Lower lobe of right lung (tissue), 2 donors: ENCODE measurements at regions not wholly inside any gene's neighbourhood (a gene's known extent, or its start where the extent isn't known, plus 50 kb on each side); places are given as distances from the start of the nearest gene placed in this dataset.

ENCODE experiments used
- ATAC-seq, 2 donors: fragments of 200-7000 bp; cut with Tn5 transposase; one replicate each; pipeline ENCODE4 v1.9.1; 2020 to 2022; ENCODE audit warnings: mild to moderate bottlenecking in 2 of 2, moderate library complexity in 2 of 2
- DNase-seq: peaks from one replicate; pipeline ENCODE4 v3.0.0-alpha.2; 2020
- H3K27ac ChIP-seq: fragments of 200-600 bp; one replicate; pipeline ENCODE4 v1.8.0; 2022
- H3K27me3 ChIP-seq: fragments of 200-600 bp; one replicate; pipeline ENCODE4 v1.8.0; 2022; ENCODE audit warnings: low read depth
- H3K36me3 ChIP-seq: fragments of 200-600 bp; one replicate; pipeline ENCODE4 v1.8.0; 2022; ENCODE audit warnings: mild to moderate bottlenecking
- H3K4me1 ChIP-seq: fragments of 200-600 bp; one replicate; pipeline ENCODE4 v1.8.0; 2022
- H3K4me3 ChIP-seq: fragments of 200-600 bp; one replicate; pipeline ENCODE4 v1.8.0; 2022; ENCODE audit warnings: mild to moderate bottlenecking
- H3K9me3 ChIP-seq: fragments of 200-600 bp; one replicate; pipeline ENCODE4 v1.8.0; 2022
- CTCF ChIP-seq: fragments of 200-600 bp; IDR thresholded peaks from one replicate; pipeline ENCODE4 v1.8.0; 2022; ENCODE audit warnings: antibody characterized with exemption, mild to moderate bottlenecking
- intact Hi-C: fragments of 100-400 bp; cut with DNase I; formaldehyde crosslinking; loops from one replicate; pipeline ENCODE4 v1.11.0; 2022
- donor health status: DM: no; HTN: yes; CAD: no; lungs with severe emphysema.

- intact Hi-C loops = no loop called here
- Histone ChIP-seq H3K9me3 (no peaks in the 10 kb centered on the region), H3K27me3 (no peaks in the 10 kb centered on the region), H3K36me3 (no peaks in the 10 kb centered on the region), H3K4me3 (no peak overlapping the region), H3K27ac (no peak overlapping the region), H3K4me1 (no peaks in the 10 kb centered on the region)
- no peak for TF ChIP-seq CTCF
- DNase-seq = no peak
- no peak for ATAC-seq
Observed at GRCh38 chr16:74202009-74202408, 94.6 kb upstream of the PSMD7 start.

GRCh38 chr16:74201576-74201975 is 95.0 kb upstream of the PSMD7 start:
- Histone ChIP-seq H3K27me3 (no peaks in the 10 kb centered on the region), H3K9me3 (no peaks in the 10 kb centered on the region), H3K27ac (no peak overlapping the region), H3K4me1 (no peaks in the 10 kb centered on the region), H3K36me3 (no peaks in the 10 kb centered on the region), H3K4me3 (no peak overlapping the region)
- TF ChIP-seq CTCF = no peak
- DNase-seq = no peak
- intact Hi-C loops = no loop called here
- ATAC-seq = no peak

GRCh38 chr16:74200921-74201320 is 95.7 kb upstream of the PSMD7 start:
- no peak overlapping the region for H3K27ac ChIP-seq
- no peak overlapping the region for H3K4me3 ChIP-seq
- no peaks in the 10 kb centered on the region for H3K36me3 ChIP-seq
- intact Hi-C loops = no loop called here
- H3K9me3 ChIP-seq = no peaks in the 10 kb centered on the region
- H3K27me3 ChIP-seq = no peaks in the 10 kb centered on the region
- H3K4me1 ChIP-seq = no peaks in the 10 kb centered on the region
- DNase-seq (no peak), ATAC-seq (no peak)
- no peak for TF ChIP-seq CTCF

- Histone ChIP-seq H3K9me3 (no peaks in the 10 kb centered on the region), H3K4me3 (no peak overlapping the region), H3K4me1 (no peaks in the 10 kb centered on the region), H3K36me3 (no peaks in the 10 kb centered on the region), H3K27me3 (no peaks in the 10 kb centered on the region), H3K27ac (no peak overlapping the region)
- DNase-seq = no peak
- ATAC-seq = no peak
- intact Hi-C loops = no loop called here
- TF ChIP-seq CTCF = no peak
Observed at GRCh38 chr16:74199842-74200124, 96.8 kb upstream of the PSMD7 start.

- no peak for DNase-seq
- no peaks in the 10 kb centered on the region for H3K27me3 ChIP-seq
- no peaks in the 10 kb centered on the region for H3K4me1 ChIP-seq
- no peaks in the 10 kb centered on the region for H3K9me3 ChIP-seq
- ATAC-seq = no peak
- intact Hi-C loops = no loop called here
- H3K4me3 ChIP-seq = no peak overlapping the region
- no peaks in the 10 kb centered on the region for H3K36me3 ChIP-seq
- TF ChIP-seq CTCF = no peak
- no peak overlapping the region for H3K27ac ChIP-seq
Observed at GRCh38 chr16:74199066-74199841, 97.4 kb upstream of the PSMD7 start.
